Stimulated activated CD4-positive, alpha-beta T cell treated with anti-CD3 and anti-CD28 coated beads, TNF-alpha, amount 100 ng/mL, for 1 hour (primary cell): ENCODE measurements at regions not wholly inside any gene's neighbourhood (a gene's known extent, or its start where the extent isn't known, plus 50 kb on each side); places are given as distances from the start of the nearest gene placed in this dataset.
"Not testable (repeated sequence)": the region's sequence is repeated elsewhere in the genome, so short reads cannot be mapped to it uniquely, and the experiment has no call there.

Experiments
- DNase-seq, 3 donors: peaks; one replicate each; pipeline ENCODE4 v3.0.0-alpha.2; 2020; ENCODE audit warnings: low read depth in 3 of 3, low spot score in 1 of 3

- DNase-seq = no peak
These were observed 864.8 kb downstream of the EPHA4 start for GRCh38 chr2:220707261-220707660.

- DNase-seq = no peak
These were observed 863.7 kb downstream of the EPHA4 start for GRCh38 chr2:220708366-220708765.

DNA sequence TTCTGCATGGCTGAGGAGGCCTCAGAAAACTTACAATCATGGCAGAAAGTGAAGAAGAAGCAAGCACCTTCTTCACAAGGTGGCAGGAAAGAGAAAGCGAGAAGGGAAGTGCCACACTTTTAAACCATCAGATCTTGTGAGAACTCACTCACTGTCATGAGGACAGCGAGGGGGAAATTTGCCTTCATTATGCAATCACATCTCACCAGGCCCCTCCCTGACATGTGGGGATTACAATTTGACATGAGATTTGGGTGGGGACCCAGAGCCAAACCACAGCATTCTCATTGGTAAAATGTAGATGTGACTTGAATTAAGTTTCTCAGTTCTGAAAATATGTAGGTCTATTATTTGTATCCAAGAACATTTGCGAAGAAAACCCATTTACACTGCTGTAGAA lies 854.8 kb downstream of the EPHA4 start:
- no peak for DNase-seq

GRCh38 chr2:220736778-220737177 lies 835.3 kb downstream of the EPHA4 start:
- DNase-seq = no peak

DNA sequence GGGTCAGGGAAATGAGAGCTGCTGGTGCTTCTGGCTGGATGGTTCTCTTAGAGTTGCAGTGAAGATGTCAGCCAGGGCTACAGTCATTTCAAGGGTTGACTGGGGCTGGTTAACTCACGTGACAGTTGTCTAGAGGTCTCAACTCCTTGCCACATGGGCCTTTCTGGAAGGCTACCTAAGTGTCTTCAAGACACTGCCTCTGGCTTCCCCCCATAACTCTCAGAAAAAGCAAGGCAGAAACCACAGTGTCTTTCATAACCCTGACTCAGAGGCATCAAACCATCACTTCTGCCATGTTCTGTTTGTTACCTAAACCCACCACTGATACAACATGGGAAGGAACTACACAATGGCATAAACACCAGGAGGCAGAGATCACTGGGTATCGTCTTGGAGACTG lies 828.9 kb downstream of the EPHA4 start:
- DNase-seq = no peak

- no peak for DNase-seq
These were observed 827.2 kb downstream of the EPHA4 start for GRCh38 chr2:220744861-220745260.

- no peak for DNase-seq
These were observed 826.4 kb downstream of the EPHA4 start for GRCh38 chr2:220745682-220746081.

DNA sequence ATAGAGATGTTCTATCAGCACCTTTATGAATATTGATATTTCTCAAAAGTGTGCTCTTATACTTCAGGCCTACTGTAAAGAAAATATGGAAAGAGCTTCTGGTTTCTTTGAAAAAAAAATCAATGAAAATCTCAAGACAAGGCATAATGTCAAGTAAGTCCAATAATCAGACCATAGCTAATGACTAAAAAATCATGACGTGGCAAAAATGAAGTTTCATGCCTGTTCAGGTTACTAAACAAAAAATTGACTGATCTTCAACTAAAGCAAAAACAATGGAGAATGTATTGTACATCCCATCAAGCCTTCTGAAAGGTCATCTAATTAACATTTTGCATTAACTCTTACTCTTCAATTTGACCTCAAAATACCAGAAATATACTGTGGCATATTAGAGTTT lies 824.4 kb downstream of the EPHA4 start:
- DNase-seq = no peak

DNA sequence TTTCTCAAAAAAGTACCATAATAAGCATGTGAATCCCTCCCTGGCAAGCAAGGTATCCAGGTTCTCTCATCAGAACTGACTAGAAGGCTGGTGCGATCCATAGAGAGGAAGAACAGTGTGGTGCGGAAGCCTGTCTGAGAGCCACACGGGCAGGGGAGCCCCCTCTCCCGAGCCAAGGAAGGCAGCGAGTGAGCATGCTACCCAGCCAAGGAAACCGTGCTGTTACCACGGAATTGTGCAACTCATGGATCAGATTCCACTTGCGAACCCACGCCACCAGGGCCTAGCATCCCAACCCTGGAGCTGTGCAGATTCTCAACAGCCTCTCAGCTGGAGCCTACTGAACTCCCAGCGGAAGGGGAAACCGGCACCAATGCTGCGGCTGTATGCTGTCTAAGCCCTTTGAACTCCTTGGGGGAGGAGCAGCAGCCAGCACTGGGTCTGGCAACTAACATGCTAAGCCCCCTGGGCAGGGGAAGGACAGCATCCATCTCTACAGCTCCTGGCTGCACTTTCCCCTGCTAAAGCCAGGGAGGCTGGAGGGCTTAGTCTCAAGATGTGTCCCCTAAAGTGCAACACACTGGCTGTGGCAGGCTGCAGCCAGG lies 823.1 kb downstream of the EPHA4 start:
- DNase-seq = no peak

GRCh38 chr2:220753486-220753885 lies 818.6 kb downstream of the EPHA4 start:
- DNase-seq = no peak

- DNase-seq = no peak
These were observed 815.5 kb downstream of the EPHA4 start for GRCh38 chr2:220756653-220757052.

DNA sequence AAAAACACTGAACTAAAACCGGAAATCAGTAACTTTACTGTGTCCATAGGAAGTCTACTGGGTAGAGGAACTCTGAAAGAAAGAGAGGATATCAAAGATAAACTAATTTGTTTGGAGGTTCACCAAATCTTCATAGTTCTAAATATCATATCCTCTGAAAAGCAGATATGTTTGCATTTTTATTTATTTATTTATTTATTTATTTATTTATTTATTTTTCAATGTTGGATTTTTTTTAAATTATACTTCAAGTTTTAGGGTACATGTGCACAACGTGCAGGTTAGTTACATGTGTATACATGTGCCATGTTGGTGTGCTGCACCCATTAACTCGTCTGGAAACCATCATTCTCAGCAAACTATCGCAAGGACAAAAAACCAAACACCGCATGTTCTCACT lies 813.7 kb downstream of the EPHA4 start:
- not testable (repeated sequence) for DNase-seq

GRCh38 chr2:220764171-220764570 lies 807.9 kb downstream of the EPHA4 start:
- DNase-seq = no peak

GRCh38 chr2:220767591-220768255 lies 804.4 kb downstream of the EPHA4 start:
- DNase-seq = no peak

DNA sequence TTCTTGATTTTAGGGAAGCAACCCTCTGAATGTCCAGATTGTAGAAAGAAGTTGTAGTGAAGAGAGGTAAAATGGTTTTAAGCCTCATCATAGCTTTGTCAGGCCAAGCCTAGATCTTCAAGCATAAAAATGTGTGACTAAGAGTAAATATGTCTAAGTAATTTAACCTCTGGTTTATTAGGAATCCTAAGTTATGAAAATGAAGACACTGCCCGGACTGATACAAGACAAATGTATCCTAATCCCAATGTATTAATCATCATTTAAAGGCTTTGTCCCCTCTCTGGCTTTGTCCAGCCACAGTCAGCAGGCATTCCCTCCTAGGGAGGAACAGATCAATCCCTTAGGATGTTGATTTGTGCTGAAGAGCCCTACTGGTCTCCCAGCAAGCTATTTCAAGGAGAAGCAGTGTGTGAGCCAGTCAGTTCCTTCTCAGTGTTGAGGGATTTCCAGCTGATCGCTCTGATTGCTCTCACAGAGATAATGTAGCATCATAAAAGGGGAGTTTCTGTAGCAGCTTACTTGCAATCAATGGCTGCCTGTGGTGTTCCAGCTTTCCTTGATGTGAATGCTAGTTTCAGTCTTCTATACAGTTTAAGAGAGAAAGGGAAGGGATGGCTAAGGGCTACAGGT lies 796.1 kb downstream of the EPHA4 start:
- DNase-seq = no peak

GRCh38 chr2:220779076-220779475 lies 793.0 kb downstream of the EPHA4 start:
- not testable (repeated sequence) for DNase-seq

- no peak for DNase-seq
These were observed 792.6 kb downstream of the EPHA4 start for GRCh38 chr2:220779511-220779910.

- no peak for DNase-seq
These were observed 792.2 kb downstream of the EPHA4 start for GRCh38 chr2:220779931-220780330.

- no peak for DNase-seq
These were observed 790.4 kb downstream of the EPHA4 start for GRCh38 chr2:220781622-220782241.

GRCh38 chr2:220782609-220783113 lies 789.4 kb downstream of the EPHA4 start:
- no peak for DNase-seq

DNA sequence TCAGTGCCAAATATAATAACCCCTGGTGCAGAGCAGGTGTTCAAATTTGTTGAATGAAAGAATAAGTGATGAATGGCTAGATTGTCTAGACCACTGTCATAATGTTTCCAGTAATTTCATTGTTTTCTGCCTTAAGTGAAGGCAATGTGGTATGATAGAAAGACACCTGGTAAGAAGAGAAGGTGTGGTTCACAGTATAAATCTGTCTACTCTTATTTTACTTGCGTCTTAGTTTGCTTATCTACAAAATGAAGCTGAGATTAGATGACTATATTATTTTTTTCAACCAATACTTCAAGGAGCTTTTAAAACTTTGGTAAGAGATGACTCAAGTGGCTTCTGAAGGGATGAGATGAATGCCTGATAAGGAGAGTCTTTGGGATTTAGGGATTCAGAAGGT lies 788.4 kb downstream of the EPHA4 start:
- no peak for DNase-seq

GRCh38 chr2:220785178-220785577 lies 786.9 kb downstream of the EPHA4 start:
- no peak for DNase-seq
